NCI-H2107 treated with DMSO at 0.1 percent for 48 hours (cell line): ENCODE measurements at regions not wholly inside any gene's neighbourhood (a gene's known extent, or its start where the extent isn't known, plus 50 kb on each side); places are given as distances from the start of the nearest gene placed in this dataset.

Experiments used
- DNase-seq: peaks from one replicate; lab custom pipeline; 2025; ENCODE audit not compliant: unreplicated experiment; lab: John Stamatoyannopoulos, UW

GRCh38 chr15:46766021-46766420 is 951.3 kb upstream of the SEMA6D start:
- no peak for DNase-seq

GRCh38 chr15:46768287-46768686 is 949.0 kb upstream of the SEMA6D start:
- no peak for DNase-seq

GRCh38 chr15:46773016-46773415 is 944.3 kb upstream of the SEMA6D start:
- no peak for DNase-seq

GRCh38 chr15:46778876-46779275 is 938.4 kb upstream of the SEMA6D start:
- no peak for DNase-seq

GRCh38 chr15:46786590-46787285 is 930.6 kb upstream of the SEMA6D start:
- DNase-seq = peak; percentile 25

GRCh38 chr15:46795685-46796084 is 921.6 kb upstream of the SEMA6D start:
- DNase-seq = no peak

- no peak for DNase-seq
Measured at GRCh38 chr15:46808834-46809233, 908.5 kb upstream of the SEMA6D start.

GRCh38 chr15:46815240-46815639 is 902.1 kb upstream of the SEMA6D start:
- DNase-seq = no peak

GRCh38 chr15:46815765-46816164 is 901.5 kb upstream of the SEMA6D start:
- DNase-seq = no peak

- no peak for DNase-seq
Measured at GRCh38 chr15:46848704-46849103, 868.6 kb upstream of the SEMA6D start.

GRCh38 chr15:46853600-46853999 is 863.7 kb upstream of the SEMA6D start:
- no peak for DNase-seq

GRCh38 chr15:46854564-46854963 is 862.7 kb upstream of the SEMA6D start:
- DNase-seq = no peak

- DNase-seq = no peak
Measured at GRCh38 chr15:46855388-46855787, 861.9 kb upstream of the SEMA6D start.

- DNase-seq = peak; percentile 3
Measured at GRCh38 chr15:46856839-46857502, 860.3 kb upstream of the SEMA6D start.

- DNase-seq = peak; percentile 22
Measured at GRCh38 chr15:46858150-46858549, 859.2 kb upstream of the SEMA6D start.

- DNase-seq = no peak
Measured at GRCh38 chr15:46861796-46862195, 855.5 kb upstream of the SEMA6D start.

GRCh38 chr15:46865155-46865554 is 852.1 kb upstream of the SEMA6D start:
- DNase-seq = no peak

GRCh38 chr15:46872286-46872980 is 844.9 kb upstream of the SEMA6D start:
- DNase-seq = no peak

- DNase-seq = no peak
Measured at GRCh38 chr15:46872981-46873330, 844.3 kb upstream of the SEMA6D start.

GRCh38 chr15:46879032-46879770 is 838.1 kb upstream of the SEMA6D start:
- DNase-seq = no peak

- no peak for DNase-seq
Measured at GRCh38 chr15:46880791-46881190, 836.5 kb upstream of the SEMA6D start.
